ENCODE measurements at regions not wholly inside any gene's neighbourhood (a gene's known extent, or its start where the extent isn't known, plus 50 kb on each side); places are given as distances from the start of the nearest gene placed in this dataset.
"Not testable (repeated sequence)": the region's sequence is repeated elsewhere in the genome, so short reads cannot be mapped to it uniquely, and the experiment has no call there.

DNA sequence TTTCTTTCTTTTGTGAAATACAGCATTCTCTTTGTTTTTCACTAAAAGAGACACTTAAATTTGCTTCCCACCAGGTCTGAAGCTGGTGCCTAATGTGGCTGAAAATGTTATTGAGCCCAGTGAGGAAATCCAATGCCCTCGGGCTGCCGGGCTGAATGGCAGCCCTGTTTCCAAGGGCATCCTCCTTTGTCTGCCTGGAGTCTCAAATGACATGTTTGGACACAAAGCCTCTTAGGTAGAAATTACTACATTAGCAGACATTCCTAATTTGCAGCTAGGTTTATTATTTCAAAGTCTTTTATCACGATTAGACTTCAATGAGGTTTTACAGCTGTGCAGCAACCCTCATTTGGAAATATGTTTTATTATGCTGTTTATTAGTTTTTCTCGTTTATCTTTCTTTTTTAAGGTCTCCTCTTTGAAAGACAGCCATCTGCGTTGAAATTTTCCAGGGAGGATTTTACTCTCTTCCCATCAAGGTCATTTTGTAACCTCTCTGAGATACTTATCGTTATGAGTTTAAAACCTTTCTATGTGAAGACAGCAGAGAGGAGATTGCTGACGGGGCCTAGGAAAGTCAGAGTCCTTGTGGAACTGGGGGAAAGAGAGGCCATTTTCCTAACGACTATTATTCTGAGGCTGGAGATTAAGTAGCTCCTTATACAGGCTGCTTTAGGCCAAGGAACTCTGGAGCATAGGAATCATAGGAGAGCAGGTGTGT is 59.0 kb upstream of the ZNF532 start:
- POLR2A ChIA-PET (ENCODE audit: low non-redundant PET), result no interaction called here
- CTCF ChIA-PET, result no interaction called here
- DNase-seq (ENCODE audit: low spot score), result no peak
- TF ChIP-seq, protein P1, sequence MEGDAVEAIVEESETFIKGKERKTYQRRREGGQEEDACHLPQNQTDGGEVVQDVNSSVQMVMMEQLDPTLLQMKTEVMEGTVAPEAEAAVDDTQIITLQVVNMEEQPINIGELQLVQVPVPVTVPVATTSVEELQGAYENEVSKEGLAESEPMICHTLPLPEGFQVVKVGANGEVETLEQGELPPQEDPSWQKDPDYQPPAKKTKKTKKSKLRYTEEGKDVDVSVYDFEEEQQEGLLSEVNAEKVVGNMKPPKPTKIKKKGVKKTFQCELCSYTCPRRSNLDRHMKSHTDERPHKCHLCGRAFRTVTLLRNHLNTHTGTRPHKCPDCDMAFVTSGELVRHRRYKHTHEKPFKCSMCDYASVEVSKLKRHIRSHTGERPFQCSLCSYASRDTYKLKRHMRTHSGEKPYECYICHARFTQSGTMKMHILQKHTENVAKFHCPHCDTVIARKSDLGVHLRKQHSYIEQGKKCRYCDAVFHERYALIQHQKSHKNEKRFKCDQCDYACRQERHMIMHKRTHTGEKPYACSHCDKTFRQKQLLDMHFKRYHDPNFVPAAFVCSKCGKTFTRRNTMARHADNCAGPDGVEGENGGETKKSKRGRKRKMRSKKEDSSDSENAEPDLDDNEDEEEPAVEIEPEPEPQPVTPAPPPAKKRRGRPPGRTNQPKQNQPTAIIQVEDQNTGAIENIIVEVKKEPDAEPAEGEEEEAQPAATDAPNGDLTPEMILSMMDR (conservative IDR thresholded peaks at IDR 0.05; ENCODE audit: low read depth), result no peak
- H3K27ac ChIP-seq, result no peak overlapping the region

- TF ChIP-seq, protein P1 (conservative IDR thresholded peaks at IDR 0.05; ENCODE audit: low read depth), result no peak
- ChIA-PET POLR2A (ENCODE audit: low non-redundant PET) (no interaction called here), CTCF (interaction anchor here (0.6 kb wide), 1 partner anchor 36 kb away, joined by 4 read pairs; no protein-coding TSS in a partner anchor)
- H3K27ac ChIP-seq, result no peak overlapping the region
- no peak for DNase-seq (ENCODE audit: low spot score)
Observed at GRCh38 chr18:58806826-58807714, 57.6 kb upstream of the ZNF532 start.

- no peak for DNase-seq (ENCODE audit: low spot score)
- ChIA-PET POLR2A (ENCODE audit: low non-redundant PET) (no interaction called here), CTCF (no interaction called here)
- TF ChIP-seq, protein P1 (conservative IDR thresholded peaks at IDR 0.05; ENCODE audit: low read depth), result no peak
- no peak overlapping the region for H3K27ac ChIP-seq
Observed at GRCh38 chr18:58807766-58808165, 56.9 kb upstream of the ZNF532 start.

- DNase-seq (ENCODE audit: low spot score), result no peak
- ChIA-PET CTCF (no interaction called here), POLR2A (ENCODE audit: low non-redundant PET) (no interaction called here)
- no peak overlapping the region for H3K27ac ChIP-seq
- TF ChIP-seq, protein P1 (conservative IDR thresholded peaks at IDR 0.05; ENCODE audit: low read depth), result no peak
Observed at GRCh38 chr18:58808349-58808748, 56.3 kb upstream of the ZNF532 start.

GRCh38 chr18:58811859-58812258 is 52.8 kb upstream of the ZNF532 start:
- DNase-seq (ENCODE audit: low spot score); H3K27ac ChIP-seq; POLR2A ChIA-PET (ENCODE audit: low non-redundant PET): not testable (repeated sequence)
- CTCF ChIA-PET, result interaction anchor here (0.6 to 0.7 kb wide), 2 partner anchors 115 to 513 kb away, joined by 3 read pairs; no protein-coding TSS in a partner anchor

- ChIA-PET POLR2A (ENCODE audit: low non-redundant PET) (no interaction called here), CTCF (no interaction called here)
- no peak for DNase-seq (ENCODE audit: low spot score)
- H3K27ac ChIP-seq, result no peak overlapping the region
- TF ChIP-seq, protein P1 (conservative IDR thresholded peaks at IDR 0.05; ENCODE audit: low read depth), result no peak
Observed at GRCh38 chr18:58813105-58813504, 51.6 kb upstream of the ZNF532 start.
